Gastrocnemius medialis (tissue), 4 donors: ENCODE measurements at regions not wholly inside any gene's neighbourhood (a gene's known extent, or its start where the extent isn't known, plus 50 kb on each side); places are given as distances from the start of the nearest gene placed in this dataset.
"Not testable (repeated sequence)": the region's sequence is repeated elsewhere in the genome, so short reads cannot be mapped to it uniquely, and the experiment has no call there.

ENCODE experiments used
- POLR2A ChIP-seq, 2 donors: fragments of 450-650 bp; IDR thresholded peaks; one replicate each; pipeline ENCODE4 v1.6.1; 2017; ENCODE audit warnings: antibody characterized with exemption in 2 of 2, mild to moderate bottlenecking in 2 of 2, moderate library complexity in 2 of 2
- TF ChIP-seq, protein P1 (sequence below), 5 experiments: fragments of 450-650 bp in 3 of 5; fragments of 200-600 bp in 2 of 5; sonication (generic) in 2 of 5; IDR thresholded peaks in 4 of 5; conservative IDR thresholded peaks in 1 of 5; 1 replicate in 4 of 5; 2 replicates in 1 of 5; pipeline ENCODE4 v1.5.1; 2016 to 2019; ENCODE audit warnings: antibody characterized with exemption in 5 of 5, mild to moderate bottlenecking in 3 of 5, moderate library complexity in 3 of 5

DNA sequence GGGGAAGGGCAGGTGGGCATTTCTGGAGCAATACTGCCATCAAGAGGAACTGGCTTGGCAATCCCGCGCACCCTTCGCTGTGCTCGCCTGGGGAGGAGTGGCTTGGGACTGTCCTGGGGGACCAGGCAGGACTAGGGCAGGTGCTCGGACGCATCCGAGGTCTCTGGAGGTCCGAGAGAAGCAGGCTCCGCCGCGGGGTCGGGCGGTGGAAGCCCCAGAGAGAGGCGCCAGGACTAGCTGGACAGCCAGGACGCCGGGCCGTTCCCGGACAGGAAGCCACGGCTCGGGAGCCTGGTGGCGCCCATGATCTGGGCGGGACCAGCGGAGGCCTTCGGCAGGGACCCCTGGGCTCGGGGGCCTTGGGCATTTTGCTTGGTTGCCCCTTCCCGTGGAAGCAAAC, 174.3 kb downstream of the PLS3 start:
- TF ChIP-seq, protein P1, sequence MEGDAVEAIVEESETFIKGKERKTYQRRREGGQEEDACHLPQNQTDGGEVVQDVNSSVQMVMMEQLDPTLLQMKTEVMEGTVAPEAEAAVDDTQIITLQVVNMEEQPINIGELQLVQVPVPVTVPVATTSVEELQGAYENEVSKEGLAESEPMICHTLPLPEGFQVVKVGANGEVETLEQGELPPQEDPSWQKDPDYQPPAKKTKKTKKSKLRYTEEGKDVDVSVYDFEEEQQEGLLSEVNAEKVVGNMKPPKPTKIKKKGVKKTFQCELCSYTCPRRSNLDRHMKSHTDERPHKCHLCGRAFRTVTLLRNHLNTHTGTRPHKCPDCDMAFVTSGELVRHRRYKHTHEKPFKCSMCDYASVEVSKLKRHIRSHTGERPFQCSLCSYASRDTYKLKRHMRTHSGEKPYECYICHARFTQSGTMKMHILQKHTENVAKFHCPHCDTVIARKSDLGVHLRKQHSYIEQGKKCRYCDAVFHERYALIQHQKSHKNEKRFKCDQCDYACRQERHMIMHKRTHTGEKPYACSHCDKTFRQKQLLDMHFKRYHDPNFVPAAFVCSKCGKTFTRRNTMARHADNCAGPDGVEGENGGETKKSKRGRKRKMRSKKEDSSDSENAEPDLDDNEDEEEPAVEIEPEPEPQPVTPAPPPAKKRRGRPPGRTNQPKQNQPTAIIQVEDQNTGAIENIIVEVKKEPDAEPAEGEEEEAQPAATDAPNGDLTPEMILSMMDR (IDR thresholded peaks at IDR 0.05 in 4 of 5, conservative IDR thresholded peaks at IDR 0.05 in 1 of 5) = not testable (repeated sequence)
- not testable (repeated sequence) for TF ChIP-seq POLR2A (IDR thresholded peaks at IDR 0.05)
